ENCODE measurements at regions not wholly inside any gene's neighbourhood (a gene's known extent, or its start where the extent isn't known, plus 50 kb on each side); places are given as distances from the start of the nearest gene placed in this dataset.

- peak overlapping the region; percentile 49 for H3K27ac Mint-ChIP-seq (ENCODE audit: unreplicated experiment)
- H3K9me3 Mint-ChIP-seq (ENCODE audit: unreplicated experiment): peaks cover 22% of the 10 kb centered on the region
- DNase-seq: peak; percentile 30 to 64
- ChIA-PET POLR2A (no interaction called here), CTCF (no interaction called here)
- no peaks in the 10 kb centered on the region for H3K27me3 ChIP-seq (replicated peaks; ENCODE audit: control insufficient read depth, insufficient read depth, low read length)
- H3K36me3 Mint-ChIP-seq (ENCODE audit: insufficient read depth, unreplicated experiment): peaks cover 4% of the 10 kb centered on the region
- H3K9me3 ChIP-seq: peaks cover 11% of the 10 kb centered on the region
- H3K4me1 ChIP-seq: peaks cover 18% of the 10 kb centered on the region
- no peak overlapping the region for H3K4me3 ChIP-seq (ENCODE audit: low read depth, low read length)
- intact Hi-C loops (cut with micrococcal nuclease; ENCODE audit: unreplicated experiment): no loop called here
- TF ChIP-seq CTCF (IDR thresholded peaks at IDR 0.05; ENCODE audit: insufficient read depth in 1 of 2, low read depth in 1 of 2, low read length in 1 of 2, severe bottlenecking in 1 of 2, unreplicated experiment in 1 of 2): no peak
- BruUV-seq (replicated peaks): no TSS peak
- no peaks in the 10 kb centered on the region for H3K27me3 Mint-ChIP-seq (ENCODE audit: insufficient read depth, unreplicated experiment)
- H3K36me3 ChIP-seq (ENCODE audit: control insufficient read depth, insufficient read depth, low read length): no peaks in the 10 kb centered on the region
- no peak overlapping the region for H3K4me3 Mint-ChIP-seq (ENCODE audit: unreplicated experiment)
- no peaks in the 10 kb centered on the region for H3K4me1 Mint-ChIP-seq (ENCODE audit: low read depth, unreplicated experiment)
These were observed 383.3 kb downstream of the RBM43 start for GRCh38 chr2:150878356-150878755.

GRCh38 chr2:150876251-150876950 lies 385.3 kb downstream of the RBM43 start:
- POLR2A ChIA-PET: no interaction called here
- no peak for TF ChIP-seq CTCF (IDR thresholded peaks at IDR 0.05; ENCODE audit: insufficient read depth in 1 of 2, low read depth in 1 of 2, low read length in 1 of 2, severe bottlenecking in 1 of 2, unreplicated experiment in 1 of 2)
- H3K9me3 ChIP-seq: peaks cover 11% of the 10 kb centered on the region
- H3K36me3 Mint-ChIP-seq (ENCODE audit: insufficient read depth, unreplicated experiment): peaks cover 4% of the 10 kb centered on the region
- H3K9me3 Mint-ChIP-seq (ENCODE audit: unreplicated experiment): peaks cover 22% of the 10 kb centered on the region
- H3K4me1 Mint-ChIP-seq (ENCODE audit: low read depth, unreplicated experiment): no peaks in the 10 kb centered on the region
- no peak overlapping the region for H3K27ac Mint-ChIP-seq (ENCODE audit: unreplicated experiment)
- no peaks in the 10 kb centered on the region for H3K27me3 Mint-ChIP-seq (ENCODE audit: insufficient read depth, unreplicated experiment)
- H3K36me3 ChIP-seq (ENCODE audit: control insufficient read depth, insufficient read depth, low read length): no peaks in the 10 kb centered on the region
- CTCF ChIA-PET: no interaction called here
- peaks cover 20% of the 10 kb centered on the region for H3K4me1 ChIP-seq
- BruUV-seq (replicated peaks): no TSS peak
- no peak for DNase-seq
- no peaks in the 10 kb centered on the region for H3K27me3 ChIP-seq (replicated peaks; ENCODE audit: control insufficient read depth, insufficient read depth, low read length)
- H3K4me3 ChIP-seq (ENCODE audit: low read depth, low read length): no peak overlapping the region
- intact Hi-C loops (cut with micrococcal nuclease; ENCODE audit: unreplicated experiment): no loop called here
- no peak overlapping the region for H3K4me3 Mint-ChIP-seq (ENCODE audit: unreplicated experiment)

- no peak for TF ChIP-seq CTCF (IDR thresholded peaks at IDR 0.05; ENCODE audit: insufficient read depth in 1 of 2, low read depth in 1 of 2, low read length in 1 of 2, severe bottlenecking in 1 of 2, unreplicated experiment in 1 of 2)
- ChIA-PET CTCF (no interaction called here), POLR2A (no interaction called here)
- peaks cover 9% of the 10 kb centered on the region for H3K9me3 ChIP-seq
- no peak overlapping the region for H3K4me3 ChIP-seq (ENCODE audit: low read depth, low read length)
- no peaks in the 10 kb centered on the region for H3K27me3 Mint-ChIP-seq (ENCODE audit: insufficient read depth, unreplicated experiment)
- H3K4me3 Mint-ChIP-seq (ENCODE audit: unreplicated experiment): no peak overlapping the region
- H3K4me1 Mint-ChIP-seq (ENCODE audit: low read depth, unreplicated experiment): no peaks in the 10 kb centered on the region
- peaks cover 12% of the 10 kb centered on the region for H3K4me1 ChIP-seq
- H3K36me3 ChIP-seq (ENCODE audit: control insufficient read depth, insufficient read depth, low read length): no peaks in the 10 kb centered on the region
- H3K9me3 Mint-ChIP-seq (ENCODE audit: unreplicated experiment): peaks cover 8% of the 10 kb centered on the region
- DNase-seq: no peak
- no peak overlapping the region for H3K27ac Mint-ChIP-seq (ENCODE audit: unreplicated experiment)
- intact Hi-C loops (cut with micrococcal nuclease; ENCODE audit: unreplicated experiment): no loop called here
- no peaks in the 10 kb centered on the region for H3K27me3 ChIP-seq (replicated peaks; ENCODE audit: control insufficient read depth, insufficient read depth, low read length)
- BruUV-seq (replicated peaks): no TSS peak
- H3K36me3 Mint-ChIP-seq (ENCODE audit: insufficient read depth, unreplicated experiment): peaks cover 4% of the 10 kb centered on the region
These were observed 385.9 kb upstream of the RND3 start for GRCh38 chr2:150873396-150873772.
